WTC11 (cell line): ENCODE measurements at regions not wholly inside any gene's neighbourhood (a gene's known extent, or its start where the extent isn't known, plus 50 kb on each side); places are given as distances from the start of the nearest gene placed in this dataset.

Experiments
- CREM ChIP-seq: sonication (generic); formaldehyde crosslinking; IDR thresholded peaks from 2 replicates; pipeline ENCODE4 v1.8.1; 2022; ENCODE audit warnings: mild to moderate bottlenecking, missing genetic modification reagents, moderate library complexity
- CTCF ChIP-seq: fragments of 200-600 bp; IDR thresholded peaks from 2 replicates; pipeline ENCODE4 v1.8.0; 2022; ENCODE audit warnings: antibody characterized with exemption
- NR3C1 ChIP-seq: sonication (generic); formaldehyde crosslinking; conservative IDR thresholded peaks from 2 replicates; pipeline ENCODE4 v1.8.1; 2023; ENCODE audit warnings: low read depth, mild to moderate bottlenecking, missing genetic modification reagents
- PRDM15 ChIP-seq: sonication (generic); formaldehyde crosslinking; IDR thresholded peaks from 2 replicates; pipeline ENCODE4 v1.8.0; 2022; ENCODE audit warnings: missing genetic modification reagents
- STAT6 ChIP-seq: sonication (generic); formaldehyde crosslinking; conservative IDR thresholded peaks from 2 replicates; pipeline ENCODE4 v1.8.1; 2023; ENCODE audit warnings: mild to moderate bottlenecking, low read depth, missing genetic modification reagents, moderate library complexity
- TCF7 ChIP-seq: sonication (generic); formaldehyde crosslinking; IDR thresholded peaks from 2 replicates; pipeline ENCODE4 v1.8.0; 2022; ENCODE audit warnings: mild to moderate bottlenecking, low read depth, missing genetic modification reagents, moderate library complexity

- TF ChIP-seq NR3C1 (CRISPR knock-in tag) = no peak
- no peak for TF ChIP-seq TCF7 (CRISPR knock-in tag)
- no peak for TF ChIP-seq CTCF
- TF ChIP-seq CREM (CRISPR knock-in tag) = no peak
- no peak for TF ChIP-seq PRDM15 (CRISPR knock-in tag)
- TF ChIP-seq STAT6 (CRISPR knock-in tag) = no peak
Observed at GRCh38 chr6:54729716-54730115, 116.9 kb upstream of the FAM83B start.
